ENCODE measurements at regions not wholly inside any gene's neighbourhood (a gene's known extent, or its start where the extent isn't known, plus 50 kb on each side); places are given as distances from the start of the nearest gene placed in this dataset.
"Not testable (repeated sequence)": the region's sequence is repeated elsewhere in the genome, so short reads cannot be mapped to it uniquely, and the experiment has no call there.

DNA sequence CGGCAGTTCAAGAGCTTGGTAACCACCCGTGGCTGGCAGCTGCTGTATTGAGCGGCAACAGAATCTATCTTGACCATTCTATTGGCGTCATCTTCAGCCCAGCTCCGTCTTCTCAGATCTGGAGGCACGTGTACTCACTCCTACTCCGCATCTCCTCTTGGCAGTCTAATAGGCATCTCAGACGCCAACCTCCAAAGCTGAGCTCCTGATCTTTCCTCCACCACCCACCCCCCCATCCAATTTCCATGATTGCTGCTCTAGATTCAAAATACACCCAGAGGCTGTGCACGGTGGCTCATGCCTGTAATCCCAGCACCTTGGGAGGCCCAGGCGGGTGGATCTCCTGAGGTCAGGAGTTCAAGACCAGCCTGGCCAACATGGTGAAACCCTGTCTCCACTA is 84.6 kb upstream of the CASZ1 start:
- no peak overlapping the region for H3K4me3 Mint-ChIP-seq
- DNase-seq (no peak), ATAC-seq (ENCODE audit: low read depth in 2 of 2) (no peak)
- H3K27ac ChIP-seq (ENCODE audit: insufficient read depth, low read length, poor library complexity, severe bottlenecking) = no peak overlapping the region
- H3K27me3 Mint-ChIP-seq = peaks cover 28% of the 10 kb centered on the region
- H3K27ac Mint-ChIP-seq = no peak overlapping the region
- H3K36me3 Mint-ChIP-seq = no peaks in the 10 kb centered on the region
- H3K4me1 Mint-ChIP-seq = no peaks in the 10 kb centered on the region
- H3K4me3 ChIP-seq (ENCODE audit: low read depth, low read length) = no peak overlapping the region
- H3K27me3 ChIP-seq (ENCODE audit: control insufficient read depth, insufficient read depth, low read length) = no peaks in the 10 kb centered on the region
- H3K4me1 ChIP-seq (ENCODE audit: control insufficient read depth, insufficient read depth, low read length, poor library complexity, severe bottlenecking) = no peaks in the 10 kb centered on the region
- no peaks in the 10 kb centered on the region for H3K9me3 ChIP-seq (ENCODE audit: control insufficient read depth in 2 of 2, low read length in 2 of 2)
- H3K9me3 Mint-ChIP-seq = no peaks in the 10 kb centered on the region
- no peaks in the 10 kb centered on the region for H3K36me3 ChIP-seq (ENCODE audit: control insufficient read depth, insufficient read depth, low read length)

GRCh38 chr1:10882069-10882468 is 85.6 kb upstream of the CASZ1 start:
- H3K4me3 ChIP-seq (ENCODE audit: low read depth, low read length) = no peak overlapping the region
- no peaks in the 10 kb centered on the region for H3K27me3 ChIP-seq (ENCODE audit: control insufficient read depth, insufficient read depth, low read length)
- Mint-ChIP-seq H3K9me3 (no peaks in the 10 kb centered on the region), H3K27ac (no peak overlapping the region), H3K27me3 (peaks cover 37% of the 10 kb centered on the region), H3K4me3 (no peak overlapping the region), H3K36me3 (no peaks in the 10 kb centered on the region), H3K4me1 (no peaks in the 10 kb centered on the region)
- no peak overlapping the region for H3K27ac ChIP-seq (ENCODE audit: insufficient read depth, low read length, poor library complexity, severe bottlenecking)
- no peaks in the 10 kb centered on the region for H3K9me3 ChIP-seq (ENCODE audit: control insufficient read depth in 2 of 2, low read length in 2 of 2)
- ATAC-seq (ENCODE audit: low read depth in 2 of 2) (no peak), DNase-seq (no peak)
- H3K36me3 ChIP-seq (ENCODE audit: control insufficient read depth, insufficient read depth, low read length) = no peaks in the 10 kb centered on the region
- no peaks in the 10 kb centered on the region for H3K4me1 ChIP-seq (ENCODE audit: control insufficient read depth, insufficient read depth, low read length, poor library complexity, severe bottlenecking)

DNA sequence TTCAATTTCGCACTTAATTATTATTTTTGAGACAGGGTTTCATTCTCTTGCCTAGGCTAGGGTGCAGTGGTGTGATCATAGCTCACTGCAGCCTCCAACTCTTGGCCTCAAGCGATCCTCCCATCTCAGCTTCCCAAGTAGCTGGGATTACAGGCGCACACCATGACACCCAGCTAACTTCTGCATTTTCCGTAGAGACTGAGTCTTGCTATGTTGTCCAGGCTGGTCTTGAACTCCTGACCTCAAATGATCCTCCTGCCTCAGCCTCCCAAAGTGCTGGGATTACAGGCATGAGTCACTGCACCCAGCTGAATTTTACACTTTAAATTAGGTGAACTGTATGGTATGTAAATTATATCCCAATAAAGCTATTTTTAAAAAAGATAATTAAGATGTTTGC is 90.6 kb upstream of the CASZ1 start:
- peaks cover 66% of the 10 kb centered on the region for H3K27me3 Mint-ChIP-seq
- H3K27me3 ChIP-seq (ENCODE audit: control insufficient read depth, insufficient read depth, low read length); H3K36me3 ChIP-seq (ENCODE audit: control insufficient read depth, insufficient read depth, low read length); H3K4me3 ChIP-seq (ENCODE audit: low read depth, low read length); DNase-seq; H3K9me3 Mint-ChIP-seq; H3K4me1 Mint-ChIP-seq; H3K4me3 Mint-ChIP-seq; ATAC-seq (ENCODE audit: low read depth in 2 of 2); H3K9me3 ChIP-seq (ENCODE audit: control insufficient read depth in 2 of 2, low read length in 2 of 2); H3K27ac ChIP-seq (ENCODE audit: insufficient read depth, low read length, poor library complexity, severe bottlenecking); H3K27ac Mint-ChIP-seq; H3K4me1 ChIP-seq (ENCODE audit: control insufficient read depth, insufficient read depth, low read length, poor library complexity, severe bottlenecking); H3K36me3 Mint-ChIP-seq: not testable (repeated sequence)

DNA sequence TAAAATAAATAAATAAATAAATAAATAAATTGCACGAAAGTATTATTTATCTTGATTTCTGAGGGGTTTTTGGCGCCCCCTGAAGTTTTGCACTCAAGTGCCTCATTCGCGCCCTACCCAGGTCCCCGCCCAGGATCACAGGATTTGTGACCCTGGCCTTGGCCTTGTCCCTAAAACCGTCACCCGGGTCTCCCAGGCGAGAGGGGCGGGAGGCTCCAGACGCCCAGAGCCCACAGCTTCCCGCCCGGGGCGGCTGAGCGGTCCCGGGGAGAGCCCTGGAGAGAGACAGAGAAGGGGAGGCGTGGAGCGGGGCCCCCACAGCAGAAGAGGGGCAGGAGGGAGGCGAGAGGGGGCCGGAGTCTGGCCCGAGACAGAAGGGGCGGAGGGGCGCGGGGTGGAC is 91.8 kb upstream of the CASZ1 start:
- no peaks in the 10 kb centered on the region for H3K9me3 ChIP-seq (ENCODE audit: control insufficient read depth in 2 of 2, low read length in 2 of 2)
- H3K36me3 ChIP-seq (ENCODE audit: control insufficient read depth, insufficient read depth, low read length) = no peaks in the 10 kb centered on the region
- Mint-ChIP-seq H3K27ac (no peak overlapping the region), H3K27me3 (peaks cover 68% of the 10 kb centered on the region), H3K4me1 (peaks cover 0 to 9% (median under 1%) of the 10 kb centered on the region in 4 donors), H3K9me3 (peaks cover 0 to 1% (median 0%) of the 10 kb centered on the region in 7 donors), H3K36me3 (no peaks in the 10 kb centered on the region), H3K4me3 (no peak overlapping the region)
- ATAC-seq (ENCODE audit: low read depth in 2 of 2) (no peak), DNase-seq (no peak)
- H3K4me1 ChIP-seq (ENCODE audit: control insufficient read depth, insufficient read depth, low read length, poor library complexity, severe bottlenecking) = peaks cover 3% of the 10 kb centered on the region
- no peak overlapping the region for H3K27ac ChIP-seq (ENCODE audit: insufficient read depth, low read length, poor library complexity, severe bottlenecking)
- peaks cover 6% of the 10 kb centered on the region for H3K27me3 ChIP-seq (ENCODE audit: control insufficient read depth, insufficient read depth, low read length)
- H3K4me3 ChIP-seq (ENCODE audit: low read depth, low read length) = no peak overlapping the region

DNA sequence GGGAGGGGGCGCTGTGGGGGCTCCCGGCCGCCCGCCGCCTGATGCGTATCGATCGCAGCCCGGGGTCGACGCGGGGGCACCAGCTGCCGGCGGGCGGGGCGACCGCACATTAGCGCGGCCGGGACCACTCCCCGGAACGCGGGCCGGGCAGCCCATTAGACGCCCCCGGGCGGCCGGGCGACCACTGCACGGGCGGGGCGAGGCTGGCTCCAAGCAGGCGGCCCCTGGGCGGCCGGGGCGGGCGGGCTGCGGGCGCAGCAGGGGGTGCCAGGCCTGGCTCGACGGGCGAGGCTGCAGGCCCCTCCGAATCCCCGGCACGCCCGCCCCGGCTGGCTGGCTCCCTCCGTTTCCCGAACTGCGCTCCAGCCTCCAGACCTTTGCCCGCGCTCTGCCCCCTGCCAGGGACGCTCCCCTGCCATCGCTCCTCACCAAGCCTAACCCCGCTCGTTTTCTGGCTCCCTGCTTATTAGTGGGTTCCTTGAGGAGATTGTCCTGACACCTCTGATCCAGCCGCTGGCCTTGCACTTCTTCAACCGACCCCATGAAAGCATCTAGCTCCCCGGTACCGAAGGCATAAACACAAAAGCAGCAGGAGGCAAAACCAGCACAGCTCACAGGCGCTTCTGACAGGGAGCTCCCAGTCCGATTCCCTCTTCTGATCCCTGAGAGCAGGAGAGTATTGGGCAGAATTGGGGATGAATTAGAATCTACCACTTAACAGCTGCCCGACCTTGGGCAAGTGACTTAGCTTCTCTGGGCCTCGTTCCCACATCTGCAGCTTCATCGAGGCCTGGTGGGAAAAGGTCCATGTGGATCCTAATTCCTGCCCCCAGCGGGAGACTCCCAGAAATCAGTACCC is 92.6 kb upstream of the CASZ1 start:
- Mint-ChIP-seq H3K27me3 (peaks cover 71% of the 10 kb centered on the region), H3K4me3 (peak overlapping the region in 1 of 4 donors; percentile 68), H3K9me3 (peaks cover 0 to 1% (median 0%) of the 10 kb centered on the region in 7 donors), H3K4me1 (peaks cover 0 to 9% (median under 1%) of the 10 kb centered on the region in 4 donors), H3K36me3 (no peaks in the 10 kb centered on the region), H3K27ac (peak overlapping the region in 1 of 3 donors; percentile 32)
- Histone ChIP-seq H3K4me3 (ENCODE audit: low read depth, low read length) (no peak overlapping the region), H3K27ac (ENCODE audit: insufficient read depth, low read length, poor library complexity, severe bottlenecking) (no peak overlapping the region), H3K27me3 (ENCODE audit: control insufficient read depth, insufficient read depth, low read length) (peaks cover 6% of the 10 kb centered on the region), H3K9me3 (ENCODE audit: control insufficient read depth in 2 of 2, low read length in 2 of 2) (no peaks in the 10 kb centered on the region), H3K4me1 (ENCODE audit: control insufficient read depth, insufficient read depth, low read length, poor library complexity, severe bottlenecking) (peaks cover 3% of the 10 kb centered on the region), H3K36me3 (ENCODE audit: control insufficient read depth, insufficient read depth, low read length) (no peaks in the 10 kb centered on the region)
- DNase-seq (no peak), ATAC-seq (ENCODE audit: low read depth in 2 of 2) (no peak)

- peak overlapping the region in 2 of 4 donors; percentile 39 to 47 for H3K4me3 Mint-ChIP-seq
- H3K27ac Mint-ChIP-seq = no peak overlapping the region
- H3K27me3 Mint-ChIP-seq = peaks cover 74% of the 10 kb centered on the region
Observed at GRCh38 chr1:10889650-10890353, 93.4 kb upstream of the CASZ1 start.

DNA sequence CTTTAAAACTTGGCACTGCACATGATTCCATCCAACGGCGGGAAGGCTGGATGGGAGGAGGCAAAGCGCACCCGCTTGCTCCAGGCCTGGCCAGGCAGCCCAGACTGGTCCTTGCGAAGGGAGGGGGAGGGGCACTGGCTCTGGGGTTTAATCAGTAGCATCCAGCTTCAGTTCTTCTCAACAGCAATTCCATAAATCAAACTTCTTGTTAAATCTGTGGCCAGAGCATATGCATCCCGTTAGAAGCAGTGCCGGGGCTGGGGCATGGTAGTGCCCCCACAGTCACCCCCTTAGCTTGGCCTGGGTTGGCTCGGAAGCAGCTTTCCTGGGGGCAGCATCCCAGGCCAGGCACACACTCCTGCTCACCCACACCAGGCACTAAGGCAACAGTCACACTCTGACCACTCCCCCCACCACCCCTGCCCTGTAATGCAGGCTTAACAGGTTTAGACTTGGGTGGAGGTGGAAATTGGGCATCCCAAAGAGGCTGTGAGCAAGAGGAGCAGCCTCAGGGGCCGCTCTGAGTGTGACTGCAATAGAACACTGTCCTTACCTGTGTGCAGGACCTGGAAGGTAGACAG is 94.1 kb upstream of the CASZ1 start:
- H3K27me3 Mint-ChIP-seq = peaks cover 67% of the 10 kb centered on the region
- H3K9me3 Mint-ChIP-seq = peaks cover 0 to 1% (median 0%) of the 10 kb centered on the region in 7 donors
- ATAC-seq (ENCODE audit: low read depth in 2 of 2) (no peak), DNase-seq (no peak)
- Histone ChIP-seq H3K36me3 (ENCODE audit: control insufficient read depth, insufficient read depth, low read length) (no peaks in the 10 kb centered on the region), H3K4me3 (ENCODE audit: low read depth, low read length) (no peak overlapping the region), H3K27ac (ENCODE audit: insufficient read depth, low read length, poor library complexity, severe bottlenecking) (no peak overlapping the region), H3K9me3 (ENCODE audit: control insufficient read depth in 2 of 2, low read length in 2 of 2) (no peaks in the 10 kb centered on the region), H3K4me1 (ENCODE audit: control insufficient read depth, insufficient read depth, low read length, poor library complexity, severe bottlenecking) (peaks cover 3% of the 10 kb centered on the region), H3K27me3 (ENCODE audit: control insufficient read depth, insufficient read depth, low read length) (peaks cover 6% of the 10 kb centered on the region)
- H3K4me3 Mint-ChIP-seq = no peak overlapping the region
- peaks cover 0 to 9% (median under 1%) of the 10 kb centered on the region in 4 donors for H3K4me1 Mint-ChIP-seq
- H3K27ac Mint-ChIP-seq = no peak overlapping the region
- H3K36me3 Mint-ChIP-seq = no peaks in the 10 kb centered on the region

More at GRCh38 chr1:10889650-10890353, 93.4 kb upstream of the CASZ1 start:
- Histone ChIP-seq H3K36me3 (ENCODE audit: control insufficient read depth, insufficient read depth, low read length) (no peaks in the 10 kb centered on the region), H3K4me3 (ENCODE audit: low read depth, low read length) (no peak overlapping the region), H3K9me3 (ENCODE audit: control insufficient read depth in 2 of 2, low read length in 2 of 2) (no peaks in the 10 kb centered on the region), H3K4me1 (ENCODE audit: control insufficient read depth, insufficient read depth, low read length, poor library complexity, severe bottlenecking) (peaks cover 3% of the 10 kb centered on the region), H3K27me3 (ENCODE audit: control insufficient read depth, insufficient read depth, low read length) (peaks cover 6% of the 10 kb centered on the region), H3K27ac (ENCODE audit: insufficient read depth, low read length, poor library complexity, severe bottlenecking) (no peak overlapping the region)
- peaks cover 0 to 9% (median under 1%) of the 10 kb centered on the region in 4 donors for H3K4me1 Mint-ChIP-seq
- H3K9me3 Mint-ChIP-seq = peaks cover 0 to 1% (median 0%) of the 10 kb centered on the region in 7 donors
- ATAC-seq (ENCODE audit: low read depth in 2 of 2) (no peak), DNase-seq (no peak)
- no peaks in the 10 kb centered on the region for H3K36me3 Mint-ChIP-seq
